WTC11 (cell line): ENCODE measurements at regions not wholly inside any gene's neighbourhood (a gene's known extent, or its start where the extent isn't known, plus 50 kb on each side); places are given as distances from the start of the nearest gene placed in this dataset.

Experiments
- ATAC-seq: fragments of 200-7000 bp; cut with Tn5 transposase; 2 replicates; pipeline ENCODE4 v1.10.0; 2021; ENCODE audit warnings: mild to moderate bottlenecking, moderate library complexity
- CTCF ChIA-PET: fragments of 300-600 bp; sonication (Branson Sonifier 250); formaldehyde crosslinking; loops from one replicate; lab custom pipeline; 2021; ENCODE audit warnings: antibody characterized with exemption; lab: Charles Lee
- POLR2A ChIA-PET: fragments of 350-600 bp; sonication (Branson Sonifier 250); formaldehyde crosslinking; loops from one replicate; lab custom pipeline; 2021; ENCODE audit warnings: antibody characterized with exemption; lab: Charles Lee
- DNase-seq: peaks from one replicate; pipeline ENCODE4 v3.0.0; 2021; ENCODE audit warnings: low spot score
- H3K27ac Mint-ChIP-seq: 2 replicates; pipeline ENCODE4 v1.8.0; 2021; ENCODE audit warnings: mixed read lengths
- H3K27me3 Mint-ChIP-seq: 2 replicates; pipeline ENCODE4 v1.8.0; 2021; ENCODE audit warnings: low read depth, mild to moderate bottlenecking, moderate library complexity, mixed read lengths
- H3K36me3 Mint-ChIP-seq: 2 replicates; pipeline ENCODE4 v1.8.0; 2021; ENCODE audit warnings: mixed read lengths
- H3K4me1 Mint-ChIP-seq: 2 replicates; pipeline ENCODE4 v1.8.0; 2022; ENCODE audit warnings: mixed read lengths
- H3K4me3 Mint-ChIP-seq: 2 replicates; pipeline ENCODE4 v1.8.0; 2021; ENCODE audit warnings: mild to moderate bottlenecking, moderate library complexity, mixed read lengths
- H3K9me3 Mint-ChIP-seq: 2 replicates; pipeline ENCODE4 v1.8.0; 2021; ENCODE audit warnings: mixed read lengths
- CBFB ChIP-seq: sonication (generic); formaldehyde crosslinking; IDR thresholded peaks from 2 replicates; pipeline ENCODE4 v1.8.1; 2022; ENCODE audit warnings: mild to moderate bottlenecking, low read depth, missing genetic modification reagents
- E2F1 ChIP-seq: sonication (generic); formaldehyde crosslinking; IDR thresholded peaks from 2 replicates; pipeline ENCODE4 v1.8.0; 2022; ENCODE audit warnings: mild to moderate bottlenecking, missing genetic modification reagents
- ELF4 ChIP-seq: sonication (generic); formaldehyde crosslinking; IDR thresholded peaks from 2 replicates; pipeline ENCODE4 v1.8.1; 2022; ENCODE audit warnings: low read depth, mild to moderate bottlenecking, moderate library complexity, missing genetic modification reagents
- GABPB1 ChIP-seq: sonication (generic); formaldehyde crosslinking; IDR thresholded peaks from 2 replicates; pipeline ENCODE4 v1.8.1; 2023; ENCODE audit warnings: mild to moderate bottlenecking, missing genetic modification reagents
- IRF2 ChIP-seq: sonication (generic); formaldehyde crosslinking; IDR thresholded peaks from 2 replicates; pipeline ENCODE4 v1.8.0; 2022; ENCODE audit warnings: low read depth, missing genetic modification reagents, borderline replicate concordance
- MXD4 ChIP-seq: fragments of 250-450 bp; sonication (Bioruptor Pico); IDR thresholded peaks from 2 replicates; pipeline ENCODE4 v1.8.0; 2021; ENCODE audit warnings: mild to moderate bottlenecking, moderate library complexity, borderline replicate concordance
- MYBL2 ChIP-seq: sonication (generic); formaldehyde crosslinking; IDR thresholded peaks from 2 replicates; pipeline ENCODE4 v1.8.1; 2023; ENCODE audit warnings: mild to moderate bottlenecking, moderate library complexity, missing genetic modification reagents
- NFE2L1 ChIP-seq: sonication (generic); formaldehyde crosslinking; IDR thresholded peaks from 2 replicates; pipeline ENCODE4 v1.8.1; 2023; ENCODE audit warnings: missing genetic modification reagents
- NFYB ChIP-seq: sonication (generic); formaldehyde crosslinking; conservative IDR thresholded peaks from 2 replicates; pipeline ENCODE4 v1.8.0; 2022; ENCODE audit warnings: low read depth, missing genetic modification reagents
- NR3C1 ChIP-seq: sonication (generic); formaldehyde crosslinking; conservative IDR thresholded peaks from 2 replicates; pipeline ENCODE4 v1.8.1; 2023; ENCODE audit warnings: low read depth, mild to moderate bottlenecking, missing genetic modification reagents
- OVOL2 ChIP-seq: fragments of 250-450 bp; sonication (Bioruptor Pico); IDR thresholded peaks from 2 replicates; pipeline ENCODE4 v1.9.0; 2021; ENCODE audit warnings: mild to moderate bottlenecking, borderline replicate concordance
- PRDM15 ChIP-seq: sonication (generic); formaldehyde crosslinking; IDR thresholded peaks from 2 replicates; pipeline ENCODE4 v1.8.0; 2022; ENCODE audit warnings: missing genetic modification reagents
- RORB ChIP-seq: fragments of 250-450 bp; sonication (Bioruptor Pico); IDR thresholded peaks from 2 replicates; pipeline ENCODE4 v1.9.0; 2021; ENCODE audit warnings: mild to moderate bottlenecking
- SMAD4 ChIP-seq: sonication (generic); formaldehyde crosslinking; IDR thresholded peaks from 2 replicates; pipeline ENCODE4 v1.8.0; 2022; ENCODE audit warnings: mild to moderate bottlenecking, missing genetic modification reagents
- ZNF232 ChIP-seq: sonication (generic); formaldehyde crosslinking; IDR thresholded peaks from 2 replicates; pipeline ENCODE4 v1.8.0; 2022; ENCODE audit warnings: mild to moderate bottlenecking, missing genetic modification reagents
- TF ChIP-seq, protein P1 (sequence below): sonication (generic); formaldehyde crosslinking; IDR thresholded peaks from 2 replicates; pipeline ENCODE4 v1.8.1; 2022; ENCODE audit warnings: low read depth, missing genetic modification reagents, borderline replicate concordance
- TF ChIP-seq, protein P2 (sequence below): sonication (generic); formaldehyde crosslinking; IDR thresholded peaks from 2 replicates; pipeline ENCODE4 v1.8.0; 2022; ENCODE audit warnings: mild to moderate bottlenecking, missing genetic modification reagents
- TF ChIP-seq, protein P3 (sequence below): sonication (generic); formaldehyde crosslinking; IDR thresholded peaks from 2 replicates; pipeline ENCODE4 v1.8.1; 2022; ENCODE audit warnings: mild to moderate bottlenecking, moderate library complexity, missing genetic modification reagents

DNA sequence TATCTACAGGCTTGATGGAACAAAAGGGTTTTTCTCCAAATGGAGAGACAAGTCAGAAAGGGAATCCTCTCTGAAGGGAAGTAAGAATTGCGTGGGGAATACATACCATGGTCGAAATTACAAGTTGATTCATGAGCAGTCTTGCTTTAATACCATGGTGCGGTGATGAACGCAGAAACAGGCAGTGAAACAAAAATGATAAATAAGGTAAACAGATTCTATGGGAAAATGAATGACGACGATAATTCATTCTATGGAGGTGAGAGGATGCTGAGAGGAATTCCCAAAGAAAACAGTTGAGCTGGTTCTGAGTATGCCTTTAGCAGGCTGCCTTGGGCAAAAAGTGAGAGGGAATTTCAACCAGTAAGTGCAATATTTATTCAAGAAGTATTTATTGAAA lies 209.4 kb upstream of the RUNX1 start:
- DNase-seq (no peak), ATAC-seq (no peak)
- Mint-ChIP-seq H3K4me1 (peaks cover 8% of the 10 kb centered on the region), H3K27ac (no peak overlapping the region), H3K9me3 (no peaks in the 10 kb centered on the region), H3K36me3 (no peaks in the 10 kb centered on the region), H3K4me3 (no peak overlapping the region), H3K27me3 (no peaks in the 10 kb centered on the region; the same call in 1 of the 2 replicates)
- POLR2A ChIA-PET: no interaction called here
- TF ChIP-seq NFE2L1 (CRISPR knock-in tag) (no peak), MYBL2 (no peak), NFYB (CRISPR knock-in tag) (no peak), IRF2 (CRISPR knock-in tag) (no peak), NR3C1 (no peak), PRDM15 (no peak)
- TF ChIP-seq, protein P1, sequence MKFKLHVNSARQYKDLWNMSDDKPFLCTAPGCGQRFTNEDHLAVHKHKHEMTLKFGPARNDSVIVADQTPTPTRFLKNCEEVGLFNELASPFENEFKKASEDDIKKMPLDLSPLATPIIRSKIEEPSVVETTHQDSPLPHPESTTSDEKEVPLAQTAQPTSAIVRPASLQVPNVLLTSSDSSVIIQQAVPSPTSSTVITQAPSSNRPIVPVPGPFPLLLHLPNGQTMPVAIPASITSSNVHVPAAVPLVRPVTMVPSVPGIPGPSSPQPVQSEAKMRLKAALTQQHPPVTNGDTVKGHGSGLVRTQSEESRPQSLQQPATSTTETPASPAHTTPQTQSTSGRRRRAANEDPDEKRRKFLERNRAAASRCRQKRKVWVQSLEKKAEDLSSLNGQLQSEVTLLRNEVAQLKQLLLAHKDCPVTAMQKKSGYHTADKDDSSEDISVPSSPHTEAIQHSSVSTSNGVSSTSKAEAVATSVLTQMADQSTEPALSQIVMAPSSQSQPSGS (CRISPR knock-in tag): no peak
- TF ChIP-seq, protein P2, sequence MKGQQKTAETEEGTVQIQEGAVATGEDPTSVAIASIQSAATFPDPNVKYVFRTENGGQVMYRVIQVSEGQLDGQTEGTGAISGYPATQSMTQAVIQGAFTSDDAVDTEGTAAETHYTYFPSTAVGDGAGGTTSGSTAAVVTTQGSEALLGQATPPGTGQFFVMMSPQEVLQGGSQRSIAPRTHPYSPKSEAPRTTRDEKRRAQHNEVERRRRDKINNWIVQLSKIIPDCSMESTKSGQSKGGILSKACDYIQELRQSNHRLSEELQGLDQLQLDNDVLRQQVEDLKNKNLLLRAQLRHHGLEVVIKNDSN (CRISPR knock-in tag): no peak
- CTCF ChIA-PET: no interaction called here

GRCh38 chr21:35257413-35257812 lies 208.3 kb upstream of the RUNX1 start:
- no peak for ATAC-seq
- ChIA-PET CTCF (no interaction called here), POLR2A (no interaction called here)

DNA sequence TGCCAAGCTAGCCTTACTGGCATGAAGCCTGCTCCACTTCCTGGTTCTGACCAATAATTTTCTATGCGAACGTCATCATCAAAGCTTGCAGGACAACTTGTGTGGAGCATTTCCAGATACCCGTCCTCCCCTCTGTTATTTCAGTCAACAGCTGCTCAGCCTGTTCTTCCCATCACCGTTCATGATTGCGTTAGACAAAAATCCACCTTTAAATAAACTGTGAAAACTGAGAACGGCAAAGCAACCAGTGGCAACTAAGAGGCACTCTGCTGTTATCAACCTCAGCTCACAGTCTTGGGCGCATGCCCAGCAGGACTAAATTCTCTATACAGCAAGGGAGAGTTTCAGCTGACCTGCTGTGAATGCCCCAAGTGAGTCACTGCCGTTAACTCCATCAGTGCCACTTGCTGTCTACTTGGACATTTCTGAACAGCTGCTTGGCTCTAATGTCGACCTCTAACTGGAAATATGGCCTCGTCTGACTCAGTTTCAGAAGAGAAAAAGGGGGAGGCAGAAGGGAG lies 207.4 kb upstream of the RUNX1 start:
- TF ChIP-seq CBFB (CRISPR knock-in tag): no peak
- no peak for TF ChIP-seq ZNF232
- no peak for TF ChIP-seq RORB (CRISPR knock-in tag)
- no peak for TF ChIP-seq OVOL2 (CRISPR knock-in tag)
- no peak for TF ChIP-seq MXD4 (CRISPR knock-in tag)
- ATAC-seq: no peak
- peaks cover 3% of the 10 kb centered on the region; the same call in 1 of the 2 replicates for H3K9me3 Mint-ChIP-seq
- no peak for DNase-seq
- ChIA-PET POLR2A (no interaction called here), CTCF (interaction anchor here (1.1 kb wide), 1 partner anchor 511 kb away, joined by 3 read pairs; no protein-coding TSS in a partner anchor)
- H3K27ac Mint-ChIP-seq: no peak overlapping the region
- H3K4me1 Mint-ChIP-seq: peaks cover 14% of the 10 kb centered on the region
- H3K27me3 Mint-ChIP-seq: no peaks in the 10 kb centered on the region; the same call in 1 of the 2 replicates
- no peak overlapping the region for H3K4me3 Mint-ChIP-seq
- H3K36me3 Mint-ChIP-seq: no peaks in the 10 kb centered on the region

More at GRCh38 chr21:35257413-35257812, 208.3 kb upstream of the RUNX1 start:
- H3K27ac Mint-ChIP-seq: no peak overlapping the region
- H3K9me3 Mint-ChIP-seq: no peaks in the 10 kb centered on the region
- peaks cover 8% of the 10 kb centered on the region for H3K4me1 Mint-ChIP-seq
- no peak overlapping the region for H3K4me3 Mint-ChIP-seq
- DNase-seq: no peak
- TF ChIP-seq ELF4: no peak
- TF ChIP-seq, protein P3, sequence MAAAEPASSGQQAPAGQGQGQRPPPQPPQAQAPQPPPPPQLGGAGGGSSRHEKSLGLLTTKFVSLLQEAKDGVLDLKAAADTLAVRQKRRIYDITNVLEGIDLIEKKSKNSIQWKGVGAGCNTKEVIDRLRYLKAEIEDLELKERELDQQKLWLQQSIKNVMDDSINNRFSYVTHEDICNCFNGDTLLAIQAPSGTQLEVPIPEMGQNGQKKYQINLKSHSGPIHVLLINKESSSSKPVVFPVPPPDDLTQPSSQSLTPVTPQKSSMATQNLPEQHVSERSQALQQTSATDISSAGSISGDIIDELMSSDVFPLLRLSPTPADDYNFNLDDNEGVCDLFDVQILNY (CRISPR knock-in tag): no peak
- TF ChIP-seq MXD4 (CRISPR knock-in tag): no peak
- no peak for TF ChIP-seq E2F1 (CRISPR knock-in tag)
- no peak for TF ChIP-seq SMAD4 (CRISPR knock-in tag)
- TF ChIP-seq GABPB1 (CRISPR knock-in tag): no peak
- no peaks in the 10 kb centered on the region for H3K36me3 Mint-ChIP-seq
- no peaks in the 10 kb centered on the region; the same call in 1 of the 2 replicates for H3K27me3 Mint-ChIP-seq
